ENCODE measurements at regions not wholly inside any gene's neighbourhood (a gene's known extent, or its start where the extent isn't known, plus 50 kb on each side); places are given as distances from the start of the nearest gene placed in this dataset.

DNA sequence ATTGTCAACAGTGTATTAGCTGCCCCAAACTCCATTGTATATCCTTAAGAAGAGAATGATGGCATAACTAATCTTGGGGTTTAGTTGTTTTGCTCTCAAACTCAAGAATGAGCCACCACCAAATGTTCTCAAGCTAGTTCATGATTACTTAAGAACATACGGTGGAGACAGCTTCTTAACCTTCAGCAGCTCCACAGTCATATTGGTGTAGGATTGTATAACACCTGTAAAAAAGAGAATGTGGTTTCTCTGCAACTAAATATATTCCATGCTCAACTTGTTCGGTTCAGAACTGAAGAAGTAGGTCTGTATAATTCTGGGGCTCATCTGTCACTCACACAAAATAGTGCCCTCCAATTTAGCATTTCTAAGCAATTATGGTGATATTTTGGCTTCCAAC is 177.9 kb upstream of the DUSP10 start:
- TF ChIP-seq, protein P1, sequence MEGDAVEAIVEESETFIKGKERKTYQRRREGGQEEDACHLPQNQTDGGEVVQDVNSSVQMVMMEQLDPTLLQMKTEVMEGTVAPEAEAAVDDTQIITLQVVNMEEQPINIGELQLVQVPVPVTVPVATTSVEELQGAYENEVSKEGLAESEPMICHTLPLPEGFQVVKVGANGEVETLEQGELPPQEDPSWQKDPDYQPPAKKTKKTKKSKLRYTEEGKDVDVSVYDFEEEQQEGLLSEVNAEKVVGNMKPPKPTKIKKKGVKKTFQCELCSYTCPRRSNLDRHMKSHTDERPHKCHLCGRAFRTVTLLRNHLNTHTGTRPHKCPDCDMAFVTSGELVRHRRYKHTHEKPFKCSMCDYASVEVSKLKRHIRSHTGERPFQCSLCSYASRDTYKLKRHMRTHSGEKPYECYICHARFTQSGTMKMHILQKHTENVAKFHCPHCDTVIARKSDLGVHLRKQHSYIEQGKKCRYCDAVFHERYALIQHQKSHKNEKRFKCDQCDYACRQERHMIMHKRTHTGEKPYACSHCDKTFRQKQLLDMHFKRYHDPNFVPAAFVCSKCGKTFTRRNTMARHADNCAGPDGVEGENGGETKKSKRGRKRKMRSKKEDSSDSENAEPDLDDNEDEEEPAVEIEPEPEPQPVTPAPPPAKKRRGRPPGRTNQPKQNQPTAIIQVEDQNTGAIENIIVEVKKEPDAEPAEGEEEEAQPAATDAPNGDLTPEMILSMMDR (IDR thresholded peaks at IDR 0.05; ENCODE audit: low read depth, low read length, poor library complexity, severe bottlenecking) = no peak
- no peak for TF ChIP-seq EZH2phosphoT487 (IDR thresholded peaks at IDR 0.05; ENCODE audit: borderline replicate concordance, low read length)
- no peak overlapping the region for H3K27ac ChIP-seq (ENCODE audit: low read depth, low read length)
- H3K4me2 ChIP-seq (ENCODE audit: low read length) = no peak overlapping the region

DNA sequence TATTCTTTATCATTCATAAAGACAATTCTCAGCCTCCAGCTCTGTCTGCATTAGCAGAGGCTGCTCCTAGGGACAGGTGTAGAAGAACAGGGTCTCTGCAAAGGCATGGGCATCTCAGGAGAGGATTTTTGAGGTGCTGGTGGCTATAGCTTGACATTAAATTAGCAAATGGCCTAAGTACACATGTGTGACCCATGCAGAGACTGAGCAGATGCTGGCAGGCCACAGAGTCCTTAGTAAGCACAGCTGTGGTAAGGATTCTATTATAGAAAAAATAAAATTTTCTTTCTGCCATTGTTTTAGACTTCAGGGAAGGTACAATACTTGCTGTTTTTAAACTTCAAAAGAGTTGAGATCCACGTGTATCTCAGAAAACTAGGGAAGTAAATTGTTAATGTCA is 177.5 kb upstream of the DUSP10 start:
- Histone ChIP-seq H3K27ac (ENCODE audit: low read depth, low read length) (no peak overlapping the region), H3K4me2 (ENCODE audit: low read length) (no peak overlapping the region), H3K79me2 (ENCODE audit: control insufficient read depth, low read length) (no peaks in the 10 kb centered on the region), H3K9me2 (replicated peaks; ENCODE audit: control insufficient read depth, low read length) (no peaks in the 10 kb centered on the region), H3K27me3 (ENCODE audit: control insufficient read depth, low read length) (no peaks in the 10 kb centered on the region), H3K36me3 (ENCODE audit: control insufficient read depth, low read length) (no peaks in the 10 kb centered on the region), H4K20me1 (ENCODE audit: control insufficient read depth, insufficient read depth, low read depth, low read length) (no peaks in the 10 kb centered on the region), H3K4me3 (ENCODE audit: low read length) (no peak overlapping the region), H3K9me3 (ENCODE audit: control insufficient read depth, insufficient read depth, low read length) (no peaks in the 10 kb centered on the region), H3K4me1 (ENCODE audit: control insufficient read depth, low read length) (no peaks in the 10 kb centered on the region), H3F3A (ENCODE audit: control insufficient read depth, insufficient read depth) (no peaks in the 10 kb centered on the region)
- no peak for TF ChIP-seq EZH2phosphoT487 (IDR thresholded peaks at IDR 0.05; ENCODE audit: borderline replicate concordance, low read length)
- TF ChIP-seq, protein P1 (IDR thresholded peaks at IDR 0.05; ENCODE audit: low read depth, low read length, poor library complexity, severe bottlenecking) = no peak

More for the DNA sequence above, 177.9 kb upstream of the DUSP10 start:
- no peaks in the 10 kb centered on the region for H3F3A ChIP-seq (ENCODE audit: control insufficient read depth, insufficient read depth)
- no peak overlapping the region for H3K4me3 ChIP-seq (ENCODE audit: low read length)
- no peaks in the 10 kb centered on the region for H3K4me1 ChIP-seq (ENCODE audit: control insufficient read depth, low read length)
- H3K9me2 ChIP-seq (replicated peaks; ENCODE audit: control insufficient read depth, low read length) = no peaks in the 10 kb centered on the region
- H3K9me3 ChIP-seq (ENCODE audit: control insufficient read depth, insufficient read depth, low read length) = no peaks in the 10 kb centered on the region
- H3K27me3 ChIP-seq (ENCODE audit: control insufficient read depth, low read length) = no peaks in the 10 kb centered on the region
- H3K36me3 ChIP-seq (ENCODE audit: control insufficient read depth, low read length) = no peaks in the 10 kb centered on the region
- H4K20me1 ChIP-seq (ENCODE audit: control insufficient read depth, insufficient read depth, low read depth, low read length) = no peaks in the 10 kb centered on the region
- H3K79me2 ChIP-seq (ENCODE audit: control insufficient read depth, low read length) = no peaks in the 10 kb centered on the region

DNA sequence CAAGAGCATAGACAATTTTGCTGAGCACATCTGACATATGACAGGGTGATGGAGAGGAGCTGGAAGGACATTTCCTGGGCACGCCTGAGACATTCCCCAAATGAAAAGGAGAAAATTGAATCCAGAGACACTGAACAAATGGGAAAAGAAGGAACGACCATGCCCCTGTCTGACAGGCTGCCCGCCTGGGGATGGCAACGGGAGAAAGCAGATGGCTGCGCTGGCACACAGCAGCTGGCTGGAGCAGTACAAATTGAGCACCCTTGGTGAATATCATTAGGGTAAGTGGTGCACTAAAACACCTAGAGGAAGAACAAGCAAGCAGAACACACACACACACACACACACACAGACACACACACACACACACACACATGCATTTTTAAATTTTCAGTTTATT is 174.3 kb upstream of the DUSP10 start:
- TF ChIP-seq EZH2phosphoT487 (IDR thresholded peaks at IDR 0.05; ENCODE audit: borderline replicate concordance, low read length) = no peak
- TF ChIP-seq, protein P1 (IDR thresholded peaks at IDR 0.05; ENCODE audit: low read depth, low read length, poor library complexity, severe bottlenecking) = no peak
- no peaks in the 10 kb centered on the region for H3K27me3 ChIP-seq (ENCODE audit: control insufficient read depth, low read length)
- no peaks in the 10 kb centered on the region for H3K9me2 ChIP-seq (replicated peaks; ENCODE audit: control insufficient read depth, low read length)
- H3K4me2 ChIP-seq (ENCODE audit: low read length) = no peak overlapping the region
- no peaks in the 10 kb centered on the region for H3K4me1 ChIP-seq (ENCODE audit: control insufficient read depth, low read length)
- H3K4me3 ChIP-seq (ENCODE audit: low read length) = no peak overlapping the region
- H4K20me1 ChIP-seq (ENCODE audit: control insufficient read depth, insufficient read depth, low read depth, low read length) = no peaks in the 10 kb centered on the region
- H3F3A ChIP-seq (ENCODE audit: control insufficient read depth, insufficient read depth) = no peaks in the 10 kb centered on the region
- no peaks in the 10 kb centered on the region for H3K36me3 ChIP-seq (ENCODE audit: control insufficient read depth, low read length)
- H3K79me2 ChIP-seq (ENCODE audit: control insufficient read depth, low read length) = no peaks in the 10 kb centered on the region
- H3K27ac ChIP-seq (ENCODE audit: low read depth, low read length) = no peak overlapping the region
- no peaks in the 10 kb centered on the region for H3K9me3 ChIP-seq (ENCODE audit: control insufficient read depth, insufficient read depth, low read length)

DNA sequence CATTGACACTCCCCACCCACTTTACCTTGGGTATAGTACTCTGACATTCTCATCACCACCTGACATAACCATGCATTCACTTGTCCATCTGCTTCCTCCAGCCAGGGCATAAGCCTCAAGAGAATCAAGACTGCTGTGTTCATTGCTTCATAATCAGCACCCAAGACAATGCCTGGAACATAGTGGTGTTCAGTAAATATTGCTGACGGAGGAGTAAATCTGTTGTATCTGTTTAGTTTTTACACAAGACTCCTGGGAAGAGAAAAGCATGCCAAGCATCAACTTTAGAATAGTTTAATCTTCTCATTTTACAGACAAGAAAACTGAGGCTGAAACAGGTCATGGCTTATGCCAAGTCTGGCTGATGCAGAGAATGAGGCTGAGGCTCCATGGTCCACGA is 173.9 kb upstream of the DUSP10 start:
- Histone ChIP-seq H3K4me1 (ENCODE audit: control insufficient read depth, low read length) (no peaks in the 10 kb centered on the region), H3K4me3 (ENCODE audit: low read length) (no peak overlapping the region), H3K9me2 (replicated peaks; ENCODE audit: control insufficient read depth, low read length) (no peaks in the 10 kb centered on the region), H4K20me1 (ENCODE audit: control insufficient read depth, insufficient read depth, low read depth, low read length) (no peaks in the 10 kb centered on the region), H3K9me3 (ENCODE audit: control insufficient read depth, insufficient read depth, low read length) (no peaks in the 10 kb centered on the region), H3K36me3 (ENCODE audit: control insufficient read depth, low read length) (no peaks in the 10 kb centered on the region), H3K27me3 (ENCODE audit: control insufficient read depth, low read length) (no peaks in the 10 kb centered on the region), H3F3A (ENCODE audit: control insufficient read depth, insufficient read depth) (no peaks in the 10 kb centered on the region), H3K27ac (ENCODE audit: low read depth, low read length) (no peak overlapping the region), H3K4me2 (ENCODE audit: low read length) (no peak overlapping the region), H3K79me2 (ENCODE audit: control insufficient read depth, low read length) (no peaks in the 10 kb centered on the region)
- TF ChIP-seq EZH2phosphoT487 (IDR thresholded peaks at IDR 0.05; ENCODE audit: borderline replicate concordance, low read length) = no peak
- TF ChIP-seq, protein P1 (IDR thresholded peaks at IDR 0.05; ENCODE audit: low read depth, low read length, poor library complexity, severe bottlenecking) = no peak
